SK-N-MC (cell line): ENCODE measurements at regions not wholly inside any gene's neighbourhood (a gene's known extent, or its start where the extent isn't known, plus 50 kb on each side); places are given as distances from the start of the nearest gene placed in this dataset.
A peak's percentile ranks its signal among the peaks of the same experiment; 100 is the strongest.

ENCODE experiments used
- DNase-seq: peaks from one replicate; pipeline ENCODE4 v3.0.0-alpha.2; 2011; ENCODE audit warnings: low read depth, low spot score
- H3K27ac ChIP-seq: fragments of 200-600 bp; sonication (generic); 2 replicates; pipeline ENCODE4 v1.5.1; 2016; ENCODE audit warnings: mixed run types
- H3K36me3 ChIP-seq: fragments of 200-600 bp; sonication (generic); 2 replicates; pipeline ENCODE4 v1.6.1; 2017; ENCODE audit warnings: antibody characterized with exemption, low read length, mixed read lengths; ENCODE audit not compliant: insufficient read depth
- H3K4me3 ChIP-seq: fragments of 200-600 bp; sonication (generic); 2 replicates; pipeline ENCODE4 v1.5.1; 2016
- H3K9ac ChIP-seq: fragments of 200-600 bp; sonication (generic); 2 replicates; pipeline ENCODE4 v1.8.0; 2017; ENCODE audit warnings: mixed run types, mixed read lengths; ENCODE audit not compliant: insufficient read length
- H3K9me3 ChIP-seq: fragments of 200-600 bp; sonication (generic); 2 replicates; pipeline ENCODE4 v1.6.1; 2017; ENCODE audit warnings: low read depth, mild to moderate bottlenecking, antibody characterized with exemption, low read length, moderate library complexity, mixed read lengths
- EZH2 ChIP-seq: fragments of 200-600 bp; sonication (generic); IDR thresholded peaks from one replicate; pipeline ENCODE4 v1.6.1; 2017; ENCODE audit warnings: antibody characterized with exemption
- FOXP2 ChIP-seq: optimal IDR thresholded peaks from 2 replicates; pipeline ENCODE3; 2011; ENCODE audit warnings: mild to moderate bottlenecking, moderate library complexity; ENCODE audit not compliant: insufficient read depth; ENCODE audit errors: extremely low read length, control extremely low read depth
- POLR2AphosphoS5 ChIP-seq: IDR thresholded peaks from 2 replicates; pipeline ENCODE4 v1.6.1; 2012; ENCODE audit warnings: mild to moderate bottlenecking, low read depth, low read length, borderline replicate concordance

- Histone ChIP-seq H3K9me3 (no peaks in the 10 kb centered on the region), H3K27ac (no peak overlapping the region), H3K36me3 (no peaks in the 10 kb centered on the region), H3K4me3 (no peak overlapping the region), H3K9ac (no peak overlapping the region)
- TF ChIP-seq FOXP2: no peak
- no peak for TF ChIP-seq POLR2AphosphoS5
- no peak for TF ChIP-seq EZH2
- no peak for DNase-seq
Measured at GRCh38 chr3:8357859-8358258, 143.8 kb upstream of the LMCD1 start.

- no peaks in the 10 kb centered on the region for H3K36me3 ChIP-seq
- H3K27ac ChIP-seq: no peak overlapping the region
- no peaks in the 10 kb centered on the region for H3K9me3 ChIP-seq
- TF ChIP-seq EZH2: no peak
- TF ChIP-seq POLR2AphosphoS5: no peak
- TF ChIP-seq FOXP2: no peak
- no peak overlapping the region for H3K9ac ChIP-seq
- no peak for DNase-seq
- H3K4me3 ChIP-seq: no peak overlapping the region
Measured at GRCh38 chr3:8359133-8359532, 142.5 kb upstream of the LMCD1 start.

GRCh38 chr3:8363200-8363599 lies 138.4 kb upstream of the LMCD1 start:
- DNase-seq: no peak
- TF ChIP-seq EZH2 (no peak), POLR2AphosphoS5 (no peak), FOXP2 (no peak)
- Histone ChIP-seq H3K4me3 (no peak overlapping the region), H3K27ac (no peak overlapping the region), H3K36me3 (no peaks in the 10 kb centered on the region), H3K9ac (no peak overlapping the region), H3K9me3 (no peaks in the 10 kb centered on the region)

- Histone ChIP-seq H3K9me3 (no peaks in the 10 kb centered on the region), H3K4me3 (peak overlapping the region; percentile 30; the same call in 1 of the 2 replicates), H3K27ac (no peak overlapping the region), H3K9ac (no peak overlapping the region), H3K36me3 (no peaks in the 10 kb centered on the region)
- no peak for DNase-seq
- no peak for TF ChIP-seq POLR2AphosphoS5
- TF ChIP-seq FOXP2: no peak
- TF ChIP-seq EZH2: no peak
Measured at GRCh38 chr3:8365541-8365940, 136.1 kb upstream of the LMCD1 start.

GRCh38 chr3:8366219-8366810 lies 135.3 kb upstream of the LMCD1 start:
- DNase-seq: no peak
- no peak overlapping the region for H3K9ac ChIP-seq
- no peaks in the 10 kb centered on the region for H3K36me3 ChIP-seq
- H3K9me3 ChIP-seq: no peaks in the 10 kb centered on the region
- no peak overlapping the region for H3K4me3 ChIP-seq
- no peak overlapping the region for H3K27ac ChIP-seq
- TF ChIP-seq FOXP2 (no peak), EZH2 (no peak)

GRCh38 chr3:8368598-8368997 lies 133.0 kb upstream of the LMCD1 start:
- H3K9ac ChIP-seq: no peak overlapping the region
- H3K36me3 ChIP-seq: no peaks in the 10 kb centered on the region
- no peak overlapping the region for H3K27ac ChIP-seq
- no peak for DNase-seq
- no peak for TF ChIP-seq POLR2AphosphoS5
- TF ChIP-seq FOXP2: no peak
- no peak for TF ChIP-seq EZH2
- no peaks in the 10 kb centered on the region for H3K9me3 ChIP-seq
- H3K4me3 ChIP-seq: no peak overlapping the region

GRCh38 chr3:8369638-8370037 lies 132.0 kb upstream of the LMCD1 start:
- no peak for DNase-seq
- TF ChIP-seq EZH2 (no peak), FOXP2 (no peak), POLR2AphosphoS5 (no peak)
- Histone ChIP-seq H3K36me3 (no peaks in the 10 kb centered on the region), H3K27ac (no peak overlapping the region), H3K4me3 (no peak overlapping the region), H3K9ac (no peak overlapping the region), H3K9me3 (no peaks in the 10 kb centered on the region)

GRCh38 chr3:8371085-8371551 lies 130.5 kb upstream of the LMCD1 start:
- no peak for DNase-seq
- H3K27ac ChIP-seq: peak overlapping the region; percentile 46; the same call in 1 of the 2 replicates
- no peak overlapping the region for H3K9ac ChIP-seq
- TF ChIP-seq EZH2 (no peak), POLR2AphosphoS5 (no peak), FOXP2 (no peak)
- H3K36me3 ChIP-seq: no peaks in the 10 kb centered on the region
- H3K9me3 ChIP-seq: no peaks in the 10 kb centered on the region
- no peak overlapping the region for H3K4me3 ChIP-seq

- DNase-seq: no peak
- H3K9me3 ChIP-seq: no peaks in the 10 kb centered on the region
- TF ChIP-seq EZH2 (no peak), FOXP2 (no peak), POLR2AphosphoS5 (no peak)
- no peak overlapping the region for H3K9ac ChIP-seq
- H3K36me3 ChIP-seq: no peaks in the 10 kb centered on the region
- H3K27ac ChIP-seq: no peak overlapping the region
- no peak overlapping the region for H3K4me3 ChIP-seq
Measured at GRCh38 chr3:8371960-8372463, 129.6 kb upstream of the LMCD1 start.
